H1 (cell line): ENCODE measurements at regions not wholly inside any gene's neighbourhood (a gene's known extent, or its start where the extent isn't known, plus 50 kb on each side); places are given as distances from the start of the nearest gene placed in this dataset.

ENCODE experiments used
- MAFK ChIP-seq: IDR thresholded peaks from 2 replicates; pipeline ENCODE4 v1.6.1; 2012; ENCODE audit warnings: low read depth, mild to moderate bottlenecking, improper control_type of control experiment, low read length
- MAX ChIP-seq: IDR thresholded peaks from 2 replicates; pipeline ENCODE4 v1.6.1; 2012; ENCODE audit warnings: inconsistent platforms
- TBP ChIP-seq: IDR thresholded peaks from 2 replicates; pipeline ENCODE4 v1.6.1; 2011; ENCODE audit warnings: low read depth, low read length, improper control_type of control experiment
- USF2 ChIP-seq: IDR thresholded peaks from 2 replicates; pipeline ENCODE4 v1.6.1; 2011; ENCODE audit warnings: low read length, improper control_type of control experiment

DNA sequence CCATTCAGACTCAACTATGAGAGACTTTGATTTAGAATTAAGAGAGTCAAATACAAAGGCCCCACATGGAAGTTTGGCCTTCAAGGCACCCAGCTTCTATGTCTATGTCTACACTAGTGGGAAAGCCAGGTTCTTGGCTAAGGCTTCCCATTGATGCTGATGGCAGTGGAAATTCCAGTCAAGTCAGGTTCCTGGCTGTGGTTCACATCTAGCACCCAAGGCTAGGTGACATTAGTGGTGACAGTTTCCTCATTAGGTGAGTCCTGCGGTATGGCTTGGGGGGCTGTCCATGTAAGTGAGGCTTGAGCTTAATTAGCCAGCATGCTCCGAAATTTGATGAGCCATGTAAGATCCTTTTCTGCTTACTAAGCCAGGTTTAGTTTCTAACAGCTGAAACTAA lies 460.9 kb downstream of the RMST start (continued):
- no peak for TF ChIP-seq USF2
- no peak for TF ChIP-seq MAFK
- TF ChIP-seq MAX = no peak
- TF ChIP-seq TBP = no peak
- TF ChIP-seq, all 59 proteins: peak for 0
